ENCODE measurements at regions not wholly inside any gene's neighbourhood (a gene's known extent, or its start where the extent isn't known, plus 50 kb on each side); places are given as distances from the start of the nearest gene placed in this dataset.

- no peak for DNase-seq
Measured at GRCh38 chr20:17138237-17138636, 88.6 kb upstream of the PCSK2 start.

GRCh38 chr20:17140894-17141293 lies 85.9 kb upstream of the PCSK2 start:
- no peak for DNase-seq

- no peak for DNase-seq
Measured at GRCh38 chr20:17141568-17141967, 85.3 kb upstream of the PCSK2 start.

GRCh38 chr20:17142666-17143065 lies 84.2 kb upstream of the PCSK2 start:
- no peak for DNase-seq

GRCh38 chr20:17150858-17151257 lies 76.0 kb upstream of the PCSK2 start:
- no peak for DNase-seq

- no peak for DNase-seq
Measured at GRCh38 chr20:17155401-17155800, 71.4 kb upstream of the PCSK2 start.

- DNase-seq, result no peak
Measured at GRCh38 chr20:17158701-17159100, 68.1 kb upstream of the PCSK2 start.

GRCh38 chr20:17161673-17162481 lies 65.0 kb upstream of the PCSK2 start:
- DNase-seq, result peak; percentile 48

- DNase-seq, result no peak
Measured at GRCh38 chr20:17168026-17168612, 58.7 kb upstream of the PCSK2 start.

- no peak for DNase-seq
Measured at GRCh38 chr20:17169585-17170136, 57.2 kb upstream of the PCSK2 start.

GRCh38 chr20:17171746-17172280 lies 55.0 kb upstream of the PCSK2 start:
- no peak for DNase-seq

- DNase-seq, result no peak
Measured at GRCh38 chr20:17172836-17173516, 53.9 kb upstream of the PCSK2 start.

Measured in femur (tissue), 1 donor.